A549 (cell line): ENCODE measurements at regions not wholly inside any gene's neighbourhood (a gene's known extent, or its start where the extent isn't known, plus 50 kb on each side); places are given as distances from the start of the nearest gene placed in this dataset.

Experiments used
- ATAC-seq, 2 experiments: fragments of 200-7000 bp in 1 of 2; fragments of >200 bp in 1 of 2; cut with Nextera tagmentation in 1 of 2; cut with Tn5 transposase in 1 of 2; 3 replicates each; pipeline versions ENCODE4 v1.8.0 to v1.9.1; 2018 to 2020; ENCODE audit warnings: mild to moderate bottlenecking in 1 of 2, moderate library complexity in 1 of 2
- CTCF ChIA-PET: fragments of 300-600 bp; sonication (Branson Sonifier 250); formaldehyde crosslinking; extraction: SDS; loops from one replicate; lab custom pipeline; 2021; ENCODE audit warnings: antibody characterized with exemption, inconsistent platforms; lab: Yijun Ruan, JAX
- POLR2A ChIA-PET: fragments of 350-600 bp; formaldehyde crosslinking; extraction: SDS; loops from one replicate; lab custom pipeline; 2021; ENCODE audit warnings: antibody characterized with exemption, inconsistent platforms; lab: Yijun Ruan, JAX
- DNase-seq, 2 experiments: peaks; one replicate each; pipeline versions ENCODE4 v3.0.0 to v3.0.0-alpha.2; 2011 to 2016; ENCODE audit warnings: low read depth in 1 of 2, low spot score in 1 of 2
- FAIRE-seq: peaks from 2 replicates; lab custom pipeline; 2011; peaks lifted over from hg19 to GRCh38; lab: Jason Lieb, UNC
- H3K27ac ChIP-seq, 2 experiments: fragments of >200 bp; sonication (Bioruptor Twin); formaldehyde crosslinking; 3 replicates each; pipeline ENCODE4 v1.5.1; 2016 to 2017
- H3K4me1 ChIP-seq: fragments of >200 bp; sonication (Bioruptor Twin); formaldehyde crosslinking; 3 replicates; pipeline ENCODE4 v1.6.1; 2016
- H3K4me2 ChIP-seq: fragments of >200 bp; sonication (Bioruptor Twin); formaldehyde crosslinking; 3 replicates; pipeline ENCODE4 v1.6.1; 2016
- H3K4me3 ChIP-seq: fragments of >200 bp; sonication (Bioruptor Twin); formaldehyde crosslinking; 3 replicates; pipeline ENCODE4 v1.5.1; 2016
- H3K9me3 ChIP-seq: fragments of >200 bp; sonication (Bioruptor Twin); formaldehyde crosslinking; 3 replicates; pipeline ENCODE4 v1.6.1; 2016
- CBX2 ChIP-seq: fragments of 200-600 bp; sonication (generic); IDR thresholded peaks from 2 replicates; pipeline ENCODE4 v1.6.1; 2016; ENCODE audit warnings: low read depth, mild to moderate bottlenecking, borderline replicate concordance
- CBX8 ChIP-seq: fragments of 200-600 bp; sonication (generic); IDR thresholded peaks from 2 replicates; pipeline ENCODE4 v1.6.1; 2016
- CEBPB ChIP-seq, 2 experiments: fragments of >200 bp in 1 of 2; sonication (Bioruptor Twin) in 1 of 2; formaldehyde crosslinking in 1 of 2; IDR thresholded peaks; 2 replicates each; pipeline ENCODE4 v1.6.1; 2012 to 2016
- CHD4 ChIP-seq: fragments of 200-600 bp; sonication (generic); IDR thresholded peaks from 2 replicates; pipeline ENCODE4 v1.6.1; 2016; ENCODE audit warnings: antibody characterized with exemption, mild to moderate bottlenecking, borderline replicate concordance
- E2F6 ChIP-seq: IDR thresholded peaks from 2 replicates; pipeline ENCODE4 v1.6.1; 2012; ENCODE audit warnings: low read depth, borderline replicate concordance
- EHF ChIP-seq: fragments of 250-450 bp; sonication (Bioruptor Pico); IDR thresholded peaks from 2 replicates; pipeline ENCODE4 v1.5.0; 2020; ENCODE audit warnings: mild to moderate bottlenecking
- EHMT2 ChIP-seq: fragments of 200-600 bp; sonication (generic); IDR thresholded peaks from 2 replicates; pipeline ENCODE4 v1.6.1; 2016; ENCODE audit warnings: antibody characterized with exemption, low read depth, mild to moderate bottlenecking, moderate library complexity
- ELK1 ChIP-seq: fragments of 150-350 bp; IDR thresholded peaks from 2 replicates; pipeline ENCODE4 v1.6.1; 2014; ENCODE audit warnings: low read depth, mild to moderate bottlenecking, low read length
- ESRRA ChIP-seq: fragments of 150-350 bp; IDR thresholded peaks from 2 replicates; pipeline ENCODE4 v1.6.1; 2014; ENCODE audit warnings: mild to moderate bottlenecking, low read length, borderline replicate concordance
- FOSB ChIP-seq: fragments of 250-450 bp; sonication (Bioruptor Pico); IDR thresholded peaks from 2 replicates; pipeline ENCODE4 v1.5.0; 2020; ENCODE audit warnings: mild to moderate bottlenecking, moderate library complexity
- FOXS1 ChIP-seq: fragments of 250-450 bp; sonication (Bioruptor Pico); IDR thresholded peaks from 2 replicates; pipeline ENCODE4 v1.5.0; 2020; ENCODE audit warnings: mild to moderate bottlenecking, moderate library complexity
- HEYL ChIP-seq: fragments of 250-450 bp; sonication (Bioruptor Pico); IDR thresholded peaks from 2 replicates; pipeline ENCODE4 v1.8.0; 2021; ENCODE audit warnings: mild to moderate bottlenecking, moderate library complexity
- HMGXB4 ChIP-seq: fragments of 250-450 bp; sonication (Bioruptor Pico); IDR thresholded peaks from 2 replicates; pipeline ENCODE4 v1.5.0; 2021; ENCODE audit warnings: mild to moderate bottlenecking, moderate library complexity, borderline replicate concordance
- KDM1A ChIP-seq: fragments of 200-600 bp; sonication (generic); IDR thresholded peaks from 2 replicates; pipeline ENCODE4 v1.6.1; 2016; ENCODE audit warnings: low read depth, mild to moderate bottlenecking
- MAFK ChIP-seq: fragments of 450-650 bp; IDR thresholded peaks from 2 replicates; pipeline ENCODE4 v1.6.1; 2014; ENCODE audit not compliant: partially characterized antibody
- MAZ ChIP-seq: fragments of 150-350 bp; IDR thresholded peaks from 2 replicates; pipeline ENCODE4 v1.6.1; 2014; ENCODE audit warnings: antibody characterized with exemption, low read depth, low read length, borderline replicate concordance
- NR3C1 ChIP-seq: fragments of >200 bp; sonication (Bioruptor Twin); formaldehyde crosslinking; IDR thresholded peaks from 3 replicates; pipeline ENCODE4 v1.6.1; 2017
- POLR2A ChIP-seq: IDR thresholded peaks from 2 replicates; pipeline ENCODE4 v1.6.1; 2012; ENCODE audit warnings: mild to moderate bottlenecking, low read length
- RAD21 ChIP-seq, 2 experiments: fragments of >200 bp in 1 of 2; sonication (Bioruptor Twin) in 1 of 2; formaldehyde crosslinking in 1 of 2; IDR thresholded peaks in 1 of 2; conservative IDR thresholded peaks in 1 of 2; 2 replicates in 1 of 2; 3 replicates in 1 of 2; pipeline ENCODE4 v1.6.1; 2012 to 2018; ENCODE audit warnings: inconsistent platforms in 1 of 2
- RARB ChIP-seq: fragments of 250-450 bp; sonication (Bioruptor Pico); IDR thresholded peaks from 2 replicates; pipeline ENCODE4 v1.8.0; 2021; ENCODE audit warnings: mild to moderate bottlenecking, moderate library complexity
- REST ChIP-seq: fragments of 200-600 bp; sonication (generic); IDR thresholded peaks from 2 replicates; pipeline ENCODE4 v1.6.1; 2016; ENCODE audit warnings: antibody characterized with exemption, mild to moderate bottlenecking, moderate library complexity
- RFX5 ChIP-seq: fragments of 450-650 bp; IDR thresholded peaks from 2 replicates; pipeline ENCODE4 v1.7.1; 2014; ENCODE audit warnings: antibody characterized with exemption, mild to moderate bottlenecking, moderate library complexity
- RNF2 ChIP-seq: fragments of 200-600 bp; sonication (generic); IDR thresholded peaks from 2 replicates; pipeline ENCODE4 v1.6.1; 2016; ENCODE audit warnings: low read depth, mild to moderate bottlenecking, antibody characterized with exemption, moderate library complexity, borderline replicate concordance
- SMC3 ChIP-seq: fragments of >200 bp; sonication (Bioruptor Twin); formaldehyde crosslinking; IDR thresholded peaks from 3 replicates; pipeline ENCODE4 v1.6.1; 2018; ENCODE audit warnings: inconsistent platforms
- SREBF2 ChIP-seq: fragments of 450-650 bp; IDR thresholded peaks from 2 replicates; pipeline ENCODE4 v1.6.1; 2014; ENCODE audit warnings: mild to moderate bottlenecking, moderate library complexity
- TP53 ChIP-seq: fragments of 250-450 bp; sonication (Bioruptor Pico); IDR thresholded peaks from 2 replicates; pipeline ENCODE4 v1.5.0; 2021; ENCODE audit warnings: mild to moderate bottlenecking, moderate library complexity
- ZC3H11A ChIP-seq: fragments of 450-650 bp; IDR thresholded peaks from 2 replicates; pipeline ENCODE4 v1.6.1; 2014; ENCODE audit warnings: antibody characterized with exemption, mild to moderate bottlenecking
- WGBS: methylation state at CpG from one replicate; pipeline ENCODE4 v1.1.6; 2017; ENCODE audit errors: missing lambda C conversion rate; 5-methylcytosine and 5-hydroxymethylcytosine counted together

DNA sequence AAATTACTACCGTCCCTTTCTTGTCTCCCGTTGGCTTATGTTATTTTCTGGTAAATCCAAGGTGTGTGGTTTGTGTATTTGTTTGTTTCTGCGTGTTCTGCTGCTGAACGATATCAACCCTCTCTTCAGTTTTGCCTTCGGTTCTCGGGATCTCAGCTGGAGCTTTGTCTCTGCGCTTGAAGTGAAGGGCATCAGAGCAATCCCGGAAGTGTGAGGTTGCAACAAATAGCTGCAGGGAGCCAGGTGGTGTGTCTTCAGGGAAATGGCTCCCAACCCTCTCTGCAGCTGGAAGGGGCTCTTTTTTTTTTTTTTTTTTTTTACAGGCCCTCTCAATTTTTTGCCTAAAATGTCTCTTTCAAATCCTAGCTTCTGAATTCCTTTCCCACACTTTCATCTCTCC lies 116.4 kb upstream of the RGMA start:
- TF ChIP-seq HEYL (CRISPR knock-in tag) (no peak), NR3C1 (no peak), EHF (CRISPR knock-in tag) (no peak), ZC3H11A (no peak), E2F6 (no peak), CBX8 (no peak), SMC3 (no peak), ELK1 (no peak), POLR2A (no peak), TP53 (no peak), EHMT2 (no peak), MAFK (no peak), REST (no peak), KDM1A (no peak), FOXS1 (CRISPR knock-in tag) (no peak)
- WGBS = 39% methylated on average over 8 of the region's 8 CpGs
- ChIA-PET CTCF (interaction anchor here (0.6 kb wide), 1 partner anchor 1232 kb away, joined by 3 read pairs; no protein-coding TSS in a partner anchor), POLR2A (no interaction called here)
- no peak overlapping the region for H3K4me2 ChIP-seq
- no peak for FAIRE-seq
- ATAC-seq = no peak
- H3K4me3 ChIP-seq = no peak overlapping the region
- H3K4me1 ChIP-seq = no peaks in the 10 kb centered on the region
- H3K9me3 ChIP-seq = no peaks in the 10 kb centered on the region
- DNase-seq = no peak
- no peak overlapping the region for H3K27ac ChIP-seq

- no peaks in the 10 kb centered on the region for H3K4me1 ChIP-seq
- DNase-seq = no peak
- no peak overlapping the region for H3K4me3 ChIP-seq
- TF ChIP-seq FOXS1 (CRISPR knock-in tag) (no peak), REST (no peak), HMGXB4 (no peak), CEBPB (IDR thresholded peaks at IDR 0.05) (no peak), SREBF2 (no peak), ESRRA (no peak), RAD21 (conservative IDR thresholded peaks at IDR 0.05 in 1 of 2, IDR thresholded peaks at IDR 0.05 in 1 of 2) (no peak), MAZ (no peak), NR3C1 (no peak), RFX5 (no peak), RARB (CRISPR knock-in tag) (no peak), CBX2 (no peak), RNF2 (no peak), CHD4 (no peak), FOSB (CRISPR knock-in tag) (no peak)
- ChIA-PET POLR2A (no interaction called here), CTCF (interaction anchor here (1.6 kb wide), 1 partner anchor 12 kb away, joined by 3 read pairs; no protein-coding TSS in a partner anchor)
- 0% methylated on average over 1 of the region's 1 CpG for WGBS
- H3K9me3 ChIP-seq = no peaks in the 10 kb centered on the region
- no peak overlapping the region for H3K27ac ChIP-seq
- no peak overlapping the region for H3K4me2 ChIP-seq
- ATAC-seq = no peak
- FAIRE-seq = no peak
Observed at GRCh38 chr15:93203036-93203435, 114.0 kb upstream of the RGMA start.
